Lower leg skin (tissue), 3 donors: ENCODE measurements at regions not wholly inside any gene's neighbourhood (a gene's known extent, or its start where the extent isn't known, plus 50 kb on each side); places are given as distances from the start of the nearest gene placed in this dataset.

Source experiments
- POLR2A ChIP-seq, 2 donors: fragments of 450-650 bp; IDR thresholded peaks; one replicate each; pipeline ENCODE4 v1.6.1; 2016 to 2017; ENCODE audit warnings: antibody characterized with exemption in 2 of 2, mild to moderate bottlenecking in 1 of 2, moderate library complexity in 1 of 2
- TF ChIP-seq, protein P1 (sequence below), 3 donors: fragments of 450-650 bp; IDR thresholded peaks; one replicate each; pipeline ENCODE4 v1.5.1; 2016; ENCODE audit warnings: antibody characterized with exemption in 3 of 3, mild to moderate bottlenecking in 3 of 3, moderate library complexity in 2 of 3

DNA sequence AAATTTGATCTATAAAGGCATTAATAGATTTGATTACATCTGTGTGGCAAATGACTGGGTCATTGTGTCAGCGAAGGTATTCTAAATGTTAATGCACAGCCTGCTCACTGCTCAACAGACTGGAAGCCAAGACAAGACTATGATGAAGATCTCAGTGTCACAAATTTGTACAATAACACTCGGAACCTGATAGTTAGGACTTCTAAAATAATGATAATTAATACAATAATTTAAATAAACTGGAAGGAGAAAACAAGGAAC is 217.4 kb downstream of the CENPC start:
- TF ChIP-seq, protein P1, sequence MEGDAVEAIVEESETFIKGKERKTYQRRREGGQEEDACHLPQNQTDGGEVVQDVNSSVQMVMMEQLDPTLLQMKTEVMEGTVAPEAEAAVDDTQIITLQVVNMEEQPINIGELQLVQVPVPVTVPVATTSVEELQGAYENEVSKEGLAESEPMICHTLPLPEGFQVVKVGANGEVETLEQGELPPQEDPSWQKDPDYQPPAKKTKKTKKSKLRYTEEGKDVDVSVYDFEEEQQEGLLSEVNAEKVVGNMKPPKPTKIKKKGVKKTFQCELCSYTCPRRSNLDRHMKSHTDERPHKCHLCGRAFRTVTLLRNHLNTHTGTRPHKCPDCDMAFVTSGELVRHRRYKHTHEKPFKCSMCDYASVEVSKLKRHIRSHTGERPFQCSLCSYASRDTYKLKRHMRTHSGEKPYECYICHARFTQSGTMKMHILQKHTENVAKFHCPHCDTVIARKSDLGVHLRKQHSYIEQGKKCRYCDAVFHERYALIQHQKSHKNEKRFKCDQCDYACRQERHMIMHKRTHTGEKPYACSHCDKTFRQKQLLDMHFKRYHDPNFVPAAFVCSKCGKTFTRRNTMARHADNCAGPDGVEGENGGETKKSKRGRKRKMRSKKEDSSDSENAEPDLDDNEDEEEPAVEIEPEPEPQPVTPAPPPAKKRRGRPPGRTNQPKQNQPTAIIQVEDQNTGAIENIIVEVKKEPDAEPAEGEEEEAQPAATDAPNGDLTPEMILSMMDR (IDR thresholded peaks at IDR 0.05): no peak
- no peak for TF ChIP-seq POLR2A (IDR thresholded peaks at IDR 0.05)
